ENCODE measurements at regions not wholly inside any gene's neighbourhood (a gene's known extent, or its start where the extent isn't known, plus 50 kb on each side); places are given as distances from the start of the nearest gene placed in this dataset.
A peak's percentile ranks its signal among the peaks of the same experiment; 100 is the strongest.

GRCh38 chr11:69393178-69393832 is 88.2 kb upstream of the LINC01488 start:
- ATAC-seq = no peak
- no peaks in the 10 kb centered on the region for H3K4me1 Mint-ChIP-seq
- H3K27ac Mint-ChIP-seq = no peak overlapping the region
- DNase-seq = no peak
- peaks cover 2 to 17% of the 10 kb centered on the region in 2 donors for H3K9me3 Mint-ChIP-seq
- no peaks in the 10 kb centered on the region for H3K27me3 Mint-ChIP-seq
- no peak overlapping the region for H3K4me3 Mint-ChIP-seq

- H3K4me3 Mint-ChIP-seq = no peak overlapping the region
- H3K4me1 Mint-ChIP-seq = no peaks in the 10 kb centered on the region
- H3K27me3 Mint-ChIP-seq = no peaks in the 10 kb centered on the region
- H3K9me3 Mint-ChIP-seq = peaks cover 0 to 12% of the 10 kb centered on the region in 2 donors
- H3K27ac Mint-ChIP-seq = no peak overlapping the region
- DNase-seq (no peak), ATAC-seq (no peak)
These were observed 87.6 kb upstream of the LINC01488 start for GRCh38 chr11:69393865-69394233.

- ATAC-seq (no peak), DNase-seq (no peak)
- peaks cover 0 to 8% of the 10 kb centered on the region in 2 donors for H3K9me3 Mint-ChIP-seq
- H3K4me3 Mint-ChIP-seq = no peak overlapping the region
- no peaks in the 10 kb centered on the region for H3K4me1 Mint-ChIP-seq
- peak overlapping the region in 1 of 2 donors; percentile 19 for H3K27ac Mint-ChIP-seq
- no peaks in the 10 kb centered on the region for H3K27me3 Mint-ChIP-seq
These were observed 87.1 kb upstream of the LINC01488 start for GRCh38 chr11:69394234-69394868.

GRCh38 chr11:69394869-69395246 is 86.6 kb upstream of the LINC01488 start:
- Mint-ChIP-seq H3K4me1 (no peaks in the 10 kb centered on the region), H3K27me3 (no peaks in the 10 kb centered on the region), H3K9me3 (peaks cover 0 to 4% of the 10 kb centered on the region in 2 donors), H3K27ac (no peak overlapping the region), H3K4me3 (no peak overlapping the region)
- ATAC-seq (no peak), DNase-seq (no peak)

GRCh38 chr11:69395287-69395686 is 86.2 kb upstream of the LINC01488 start:
- Mint-ChIP-seq H3K9me3 (no peaks in the 10 kb centered on the region), H3K4me1 (no peaks in the 10 kb centered on the region), H3K27ac (no peak overlapping the region), H3K4me3 (no peak overlapping the region), H3K27me3 (no peaks in the 10 kb centered on the region)
- no peak for ATAC-seq
- DNase-seq = no peak

- Mint-ChIP-seq H3K27me3 (no peaks in the 10 kb centered on the region), H3K4me1 (peaks cover 3% of the 10 kb centered on the region), H3K27ac (no peak overlapping the region), H3K9me3 (peaks cover 0 to 2% of the 10 kb centered on the region in 2 donors), H3K4me3 (no peak overlapping the region)
- ATAC-seq = no peak
- DNase-seq = no peak
These were observed 85.2 kb upstream of the LINC01488 start for GRCh38 chr11:69396051-69396947.

- Mint-ChIP-seq H3K27ac (no peak overlapping the region), H3K4me3 (no peak overlapping the region), H3K4me1 (peaks cover 8% of the 10 kb centered on the region), H3K27me3 (no peaks in the 10 kb centered on the region), H3K9me3 (peaks cover 0 to 7% of the 10 kb centered on the region in 2 donors)
- DNase-seq = no peak
- no peak for ATAC-seq
These were observed 84.5 kb upstream of the LINC01488 start for GRCh38 chr11:69396948-69397307.

GRCh38 chr11:69397732-69398131 is 83.7 kb upstream of the LINC01488 start:
- DNase-seq = no peak
- H3K27me3 Mint-ChIP-seq = no peaks in the 10 kb centered on the region
- H3K4me1 Mint-ChIP-seq = peaks cover 8% of the 10 kb centered on the region
- no peak for ATAC-seq
- H3K9me3 Mint-ChIP-seq = peaks cover 7 to 8% of the 10 kb centered on the region in 2 donors
- no peak overlapping the region for H3K27ac Mint-ChIP-seq
- H3K4me3 Mint-ChIP-seq = no peak overlapping the region

- no peak for DNase-seq
- Mint-ChIP-seq H3K27me3 (peaks cover 9% of the 10 kb centered on the region), H3K9me3 (peaks cover 15 to 18% of the 10 kb centered on the region in 2 donors), H3K4me1 (peaks cover 8% of the 10 kb centered on the region), H3K4me3 (no peak overlapping the region), H3K27ac (peak overlapping the region in 1 of 2 donors; percentile 77)
- peak; percentile 20 for ATAC-seq
These were observed 82.7 kb upstream of the LINC01488 start for GRCh38 chr11:69398529-69399492.

- H3K27me3 Mint-ChIP-seq = peaks cover 9% of the 10 kb centered on the region
- no peak for ATAC-seq
- no peak overlapping the region for H3K27ac Mint-ChIP-seq
- no peak overlapping the region for H3K4me3 Mint-ChIP-seq
- peaks cover 15 to 18% of the 10 kb centered on the region in 2 donors for H3K9me3 Mint-ChIP-seq
- DNase-seq = no peak
- H3K4me1 Mint-ChIP-seq = peaks cover 8% of the 10 kb centered on the region
These were observed 81.3 kb upstream of the LINC01488 start for GRCh38 chr11:69400140-69400539.

- Mint-ChIP-seq H3K4me1 (peaks cover 8% of the 10 kb centered on the region), H3K27me3 (peaks cover 14% of the 10 kb centered on the region), H3K9me3 (peaks cover 15 to 18% of the 10 kb centered on the region in 2 donors), H3K27ac (peak overlapping the region; percentile 9), H3K4me3 (no peak overlapping the region)
- ATAC-seq (no peak), DNase-seq (no peak)
These were observed 80.5 kb upstream of the LINC01488 start for GRCh38 chr11:69400771-69401590.

- H3K27me3 Mint-ChIP-seq = peaks cover 21% of the 10 kb centered on the region
- ATAC-seq (no peak), DNase-seq (no peak)
- peaks cover 8% of the 10 kb centered on the region for H3K4me1 Mint-ChIP-seq
- H3K9me3 Mint-ChIP-seq = peaks cover 15 to 18% of the 10 kb centered on the region in 2 donors
- H3K27ac Mint-ChIP-seq = no peak overlapping the region
- no peak overlapping the region for H3K4me3 Mint-ChIP-seq
These were observed 79.7 kb upstream of the LINC01488 start for GRCh38 chr11:69401715-69402114.

- no peak overlapping the region for H3K4me3 Mint-ChIP-seq
- no peak for DNase-seq
- H3K4me1 Mint-ChIP-seq = peaks cover 8% of the 10 kb centered on the region
- no peak for ATAC-seq
- H3K27me3 Mint-ChIP-seq = peaks cover 21% of the 10 kb centered on the region
- no peak overlapping the region for H3K27ac Mint-ChIP-seq
- H3K9me3 Mint-ChIP-seq = peaks cover 15 to 18% of the 10 kb centered on the region in 2 donors
These were observed 79.1 kb upstream of the LINC01488 start for GRCh38 chr11:69402251-69402887.

All from stimulated activated naive CD8-positive, alpha-beta T cell treated with anti-CD3 and anti-CD28 coated beads, Interleukin-15, amount 100 ng/mL, for 72 hours (primary cell).